ENCODE measurements at regions not wholly inside any gene's neighbourhood (a gene's known extent, or its start where the extent isn't known, plus 50 kb on each side); places are given as distances from the start of the nearest gene placed in this dataset.

GRCh38 chr15:77774350-77774749, 141.6 kb upstream of the LINGO1 start:
- Histone ChIP-seq H3K9me3 (ENCODE audit: control insufficient read depth, insufficient read depth, low read length) (no peaks in the 10 kb centered on the region), H3K36me3 (ENCODE audit: insufficient read depth, low read length) (no peaks in the 10 kb centered on the region), H3K9ac (ENCODE audit: low read depth, low read length) (no peak overlapping the region), H3K4me1 (ENCODE audit: insufficient read depth, low read length) (peaks cover 4% of the 10 kb centered on the region; the same call in 1 of the 2 replicates)

GRCh38 chr15:77773903-77774302, 141.2 kb upstream of the LINGO1 start:
- no peak overlapping the region for H3K9ac ChIP-seq (ENCODE audit: low read depth, low read length)
- H3K4me1 ChIP-seq (ENCODE audit: insufficient read depth, low read length) = peaks cover 4% of the 10 kb centered on the region; the same call in 1 of the 2 replicates
- no peaks in the 10 kb centered on the region for H3K9me3 ChIP-seq (ENCODE audit: control insufficient read depth, insufficient read depth, low read length)

GRCh38 chr15:77772641-77773402, 140.1 kb upstream of the LINGO1 start:
- Histone ChIP-seq H3K9me3 (ENCODE audit: control insufficient read depth, insufficient read depth, low read length) (no peaks in the 10 kb centered on the region), H3K9ac (ENCODE audit: low read depth, low read length) (no peak overlapping the region), H3K4me1 (ENCODE audit: insufficient read depth, low read length) (peaks cover 10% of the 10 kb centered on the region; the same call in 1 of the 2 replicates), H3K36me3 (ENCODE audit: insufficient read depth, low read length) (no peaks in the 10 kb centered on the region)

More at GRCh38 chr15:77773903-77774302, 141.2 kb upstream of the LINGO1 start:
- no peaks in the 10 kb centered on the region for H3K36me3 ChIP-seq (ENCODE audit: insufficient read depth, low read length)

- H3K9ac ChIP-seq (ENCODE audit: low read depth, low read length) = no peak overlapping the region
- H3K36me3 ChIP-seq (ENCODE audit: insufficient read depth, low read length) = no peaks in the 10 kb centered on the region
- no peaks in the 10 kb centered on the region for H3K9me3 ChIP-seq (ENCODE audit: control insufficient read depth, insufficient read depth, low read length)
- peaks cover 7% of the 10 kb centered on the region; the same call in 1 of the 2 replicates for H3K4me1 ChIP-seq (ENCODE audit: insufficient read depth, low read length)
These were observed 138.9 kb upstream of the LINGO1 start for GRCh38 chr15:77771616-77772015.

- Histone ChIP-seq H3K9me3 (ENCODE audit: control insufficient read depth, insufficient read depth, low read length) (no peaks in the 10 kb centered on the region), H3K9ac (ENCODE audit: low read depth, low read length) (no peak overlapping the region), H3K4me1 (ENCODE audit: insufficient read depth, low read length) (peaks cover 6% of the 10 kb centered on the region; the same call in 1 of the 2 replicates), H3K36me3 (ENCODE audit: insufficient read depth, low read length) (no peaks in the 10 kb centered on the region)
These were observed 137.0 kb upstream of the LINGO1 start for GRCh38 chr15:77769700-77770099.

GRCh38 chr15:77768521-77769078, 135.9 kb upstream of the LINGO1 start:
- Histone ChIP-seq H3K36me3 (ENCODE audit: insufficient read depth, low read length) (no peaks in the 10 kb centered on the region), H3K4me1 (ENCODE audit: insufficient read depth, low read length) (peaks cover 6% of the 10 kb centered on the region; the same call in 1 of the 2 replicates)

GRCh38 chr15:77768107-77768506, 135.4 kb upstream of the LINGO1 start:
- Histone ChIP-seq H3K9ac (ENCODE audit: low read depth, low read length) (no peak overlapping the region), H3K9me3 (ENCODE audit: control insufficient read depth, insufficient read depth, low read length) (no peaks in the 10 kb centered on the region), H3K4me1 (ENCODE audit: insufficient read depth, low read length) (peaks cover 6% of the 10 kb centered on the region; the same call in 1 of the 2 replicates), H3K36me3 (ENCODE audit: insufficient read depth, low read length) (no peaks in the 10 kb centered on the region)

More at GRCh38 chr15:77768521-77769078, 135.9 kb upstream of the LINGO1 start:
- Histone ChIP-seq H3K9ac (ENCODE audit: low read depth, low read length) (no peak overlapping the region), H3K9me3 (ENCODE audit: control insufficient read depth, insufficient read depth, low read length) (no peaks in the 10 kb centered on the region)

GRCh38 chr15:77764095-77764494, 131.4 kb upstream of the LINGO1 start:
- no peaks in the 10 kb centered on the region for H3K9me3 ChIP-seq (ENCODE audit: control insufficient read depth, insufficient read depth, low read length)
- peaks cover 6% of the 10 kb centered on the region; the same call in 1 of the 2 replicates for H3K4me1 ChIP-seq (ENCODE audit: insufficient read depth, low read length)
- no peak overlapping the region for H3K9ac ChIP-seq (ENCODE audit: low read depth, low read length)
- H3K36me3 ChIP-seq (ENCODE audit: insufficient read depth, low read length) = no peaks in the 10 kb centered on the region

GRCh38 chr15:77762747-77763355, 130.1 kb upstream of the LINGO1 start:
- no peak overlapping the region for H3K9ac ChIP-seq (ENCODE audit: low read depth, low read length)
- H3K9me3 ChIP-seq (ENCODE audit: control insufficient read depth, insufficient read depth, low read length) = no peaks in the 10 kb centered on the region
- no peaks in the 10 kb centered on the region for H3K4me1 ChIP-seq (ENCODE audit: insufficient read depth, low read length)
- H3K36me3 ChIP-seq (ENCODE audit: insufficient read depth, low read length) = no peaks in the 10 kb centered on the region

- Histone ChIP-seq H3K9me3 (ENCODE audit: control insufficient read depth, insufficient read depth, low read length) (no peaks in the 10 kb centered on the region), H3K36me3 (ENCODE audit: insufficient read depth, low read length) (no peaks in the 10 kb centered on the region), H3K4me1 (ENCODE audit: insufficient read depth, low read length) (no peaks in the 10 kb centered on the region), H3K9ac (ENCODE audit: low read depth, low read length) (no peak overlapping the region)
These were observed 127.3 kb upstream of the LINGO1 start for GRCh38 chr15:77759896-77760592.

GRCh38 chr15:77753939-77754338, 121.2 kb upstream of the LINGO1 start:
- Histone ChIP-seq H3K9ac (ENCODE audit: low read depth, low read length) (no peak overlapping the region), H3K9me3 (ENCODE audit: control insufficient read depth, insufficient read depth, low read length) (no peaks in the 10 kb centered on the region), H3K36me3 (ENCODE audit: insufficient read depth, low read length) (no peaks in the 10 kb centered on the region), H3K4me1 (ENCODE audit: insufficient read depth, low read length) (no peaks in the 10 kb centered on the region)

- H3K9me3 ChIP-seq (ENCODE audit: control insufficient read depth, insufficient read depth, low read length) = no peaks in the 10 kb centered on the region
These were observed 120.7 kb upstream of the LINGO1 start for GRCh38 chr15:77753281-77753873.

GRCh38 chr15:77749998-77750540, 117.4 kb upstream of the LINGO1 start:
- no peak overlapping the region for H3K9ac ChIP-seq (ENCODE audit: low read depth, low read length)

More at GRCh38 chr15:77753281-77753873, 120.7 kb upstream of the LINGO1 start:
- Histone ChIP-seq H3K4me1 (ENCODE audit: insufficient read depth, low read length) (no peaks in the 10 kb centered on the region), H3K36me3 (ENCODE audit: insufficient read depth, low read length) (no peaks in the 10 kb centered on the region), H3K9ac (ENCODE audit: low read depth, low read length) (no peak overlapping the region)

More at GRCh38 chr15:77749998-77750540, 117.4 kb upstream of the LINGO1 start:
- H3K36me3 ChIP-seq (ENCODE audit: insufficient read depth, low read length) = no peaks in the 10 kb centered on the region
- H3K9me3 ChIP-seq (ENCODE audit: control insufficient read depth, insufficient read depth, low read length) = no peaks in the 10 kb centered on the region
- peaks cover 15% of the 10 kb centered on the region; the same call in 1 of the 2 replicates for H3K4me1 ChIP-seq (ENCODE audit: insufficient read depth, low read length)
